ENCODE measurements at regions not wholly inside any gene's neighbourhood (a gene's known extent, or its start where the extent isn't known, plus 50 kb on each side); places are given as distances from the start of the nearest gene placed in this dataset.

DNA sequence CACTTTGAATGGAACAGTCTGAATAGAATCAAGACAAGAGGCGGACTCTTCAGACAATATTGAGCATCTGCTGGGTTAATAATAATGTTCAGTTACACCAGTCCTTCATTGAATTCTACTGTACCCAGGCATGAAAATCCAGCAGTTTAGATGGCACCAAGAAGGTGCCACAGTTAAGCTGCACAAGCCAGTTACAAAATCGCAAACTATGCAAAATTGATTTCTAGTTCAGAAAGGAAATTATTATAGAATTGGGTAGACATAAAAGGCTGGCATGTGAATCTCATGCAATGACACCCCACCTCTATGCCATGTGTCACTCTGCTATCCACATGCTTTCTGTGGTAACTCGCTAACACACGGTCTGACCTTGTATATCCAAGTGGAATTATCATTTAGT lies 105.8 kb upstream of the VCX3A start:
- no peak for DNase-seq (ENCODE audit: low read depth)
- TF ChIP-seq, protein P1, sequence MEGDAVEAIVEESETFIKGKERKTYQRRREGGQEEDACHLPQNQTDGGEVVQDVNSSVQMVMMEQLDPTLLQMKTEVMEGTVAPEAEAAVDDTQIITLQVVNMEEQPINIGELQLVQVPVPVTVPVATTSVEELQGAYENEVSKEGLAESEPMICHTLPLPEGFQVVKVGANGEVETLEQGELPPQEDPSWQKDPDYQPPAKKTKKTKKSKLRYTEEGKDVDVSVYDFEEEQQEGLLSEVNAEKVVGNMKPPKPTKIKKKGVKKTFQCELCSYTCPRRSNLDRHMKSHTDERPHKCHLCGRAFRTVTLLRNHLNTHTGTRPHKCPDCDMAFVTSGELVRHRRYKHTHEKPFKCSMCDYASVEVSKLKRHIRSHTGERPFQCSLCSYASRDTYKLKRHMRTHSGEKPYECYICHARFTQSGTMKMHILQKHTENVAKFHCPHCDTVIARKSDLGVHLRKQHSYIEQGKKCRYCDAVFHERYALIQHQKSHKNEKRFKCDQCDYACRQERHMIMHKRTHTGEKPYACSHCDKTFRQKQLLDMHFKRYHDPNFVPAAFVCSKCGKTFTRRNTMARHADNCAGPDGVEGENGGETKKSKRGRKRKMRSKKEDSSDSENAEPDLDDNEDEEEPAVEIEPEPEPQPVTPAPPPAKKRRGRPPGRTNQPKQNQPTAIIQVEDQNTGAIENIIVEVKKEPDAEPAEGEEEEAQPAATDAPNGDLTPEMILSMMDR (IDR thresholded peaks at IDR 0.05; ENCODE audit: control insufficient read depth, extremely low read depth, insufficient read depth), result no peak
- no peak overlapping the region for H3K4me3 ChIP-seq (ENCODE audit: low read depth, low read length)

DNA sequence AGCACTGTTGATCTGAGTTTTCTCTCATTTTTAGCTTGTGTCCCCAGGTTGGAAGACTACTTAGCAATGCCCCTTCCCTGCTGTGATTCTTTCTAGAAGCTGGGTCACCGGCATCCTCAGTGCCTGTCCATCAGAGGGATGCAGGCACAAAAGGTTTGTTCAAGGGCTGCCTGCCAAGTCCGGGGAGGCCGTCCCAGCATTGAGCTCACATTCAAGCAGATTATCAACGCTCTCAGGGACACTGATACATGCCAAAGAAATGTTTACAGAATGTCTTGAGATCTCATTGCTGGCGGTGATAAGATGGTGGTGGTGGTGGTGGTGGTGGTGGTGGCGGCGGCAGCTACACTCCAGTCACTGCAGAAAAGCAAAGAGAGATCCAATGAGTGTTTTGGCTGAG lies 79.6 kb upstream of the VCX3A start:
- TF ChIP-seq, protein P1 (IDR thresholded peaks at IDR 0.05; ENCODE audit: control insufficient read depth, extremely low read depth, insufficient read depth), result no peak
- H3K4me3 ChIP-seq (ENCODE audit: low read depth, low read length), result no peak overlapping the region
- no peak for DNase-seq (ENCODE audit: low read depth)

DNA sequence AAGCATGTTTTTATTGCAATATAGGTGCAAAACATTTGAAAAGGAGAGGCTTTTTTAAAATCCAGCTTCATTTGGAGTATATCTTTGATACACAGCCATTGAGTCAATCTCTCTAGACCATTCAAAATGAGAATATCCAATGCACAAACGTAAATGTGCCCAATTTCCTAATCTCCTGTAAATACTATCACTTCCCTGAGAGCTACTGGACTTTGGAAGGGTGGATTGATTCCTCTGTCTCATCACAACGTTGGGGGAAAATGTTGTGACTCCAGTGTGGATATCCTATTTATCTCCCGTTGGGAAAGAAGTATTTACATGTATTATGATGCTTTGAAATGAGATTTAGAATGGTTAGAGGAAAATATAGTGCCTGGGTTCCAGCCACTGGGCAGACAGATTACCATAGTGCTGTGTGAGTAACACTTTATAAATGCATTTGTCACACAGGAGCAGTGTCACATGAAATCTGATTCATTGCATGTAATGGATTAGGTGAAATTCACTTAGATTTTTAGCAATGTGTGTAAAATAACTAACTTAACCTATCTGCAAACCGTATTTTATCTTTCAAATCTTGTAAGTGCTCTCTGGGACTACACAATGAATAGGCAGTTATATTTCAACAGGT lies 64.4 kb upstream of the VCX3A start:
- DNase-seq (ENCODE audit: low read depth), result no peak
- TF ChIP-seq, protein P1 (IDR thresholded peaks at IDR 0.05; ENCODE audit: control insufficient read depth, extremely low read depth, insufficient read depth), result no peak
- H3K4me3 ChIP-seq (ENCODE audit: low read depth, low read length), result no peak overlapping the region

All from LNCaP clone FGC (cell line).